ENCODE measurements at regions not wholly inside any gene's neighbourhood (a gene's known extent, or its start where the extent isn't known, plus 50 kb on each side); places are given as distances from the start of the nearest gene placed in this dataset.

DNA sequence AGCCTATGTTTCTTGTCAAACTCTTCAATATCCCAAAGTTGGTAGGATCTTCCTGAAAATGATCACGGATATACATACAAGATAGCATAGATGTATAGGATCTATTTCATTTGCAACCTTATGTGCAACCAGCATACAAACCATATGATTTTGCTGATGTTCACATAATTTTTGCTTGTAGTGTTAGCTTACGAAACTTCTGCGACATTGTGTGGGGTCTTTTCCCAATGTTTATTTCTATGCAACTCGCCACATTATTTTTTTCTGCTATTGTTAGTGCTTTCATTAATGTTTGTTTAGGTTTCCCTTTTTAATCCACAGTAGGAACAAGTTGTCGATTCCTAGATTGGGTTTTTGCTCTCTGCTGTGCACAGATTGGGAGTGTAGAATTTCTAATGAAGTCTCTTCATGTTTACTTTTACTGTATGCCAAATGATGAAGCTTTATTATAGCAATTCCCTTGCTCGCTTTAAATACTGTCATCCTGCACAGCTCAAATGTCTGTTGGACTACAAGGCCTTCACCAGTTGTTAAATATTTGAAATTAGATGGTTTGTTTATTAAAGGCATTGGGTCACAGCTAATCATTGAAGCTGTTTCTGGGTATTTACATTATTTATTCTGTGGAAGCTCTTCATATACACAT lies 257.6 kb upstream of the PCDH7 start:
- TF ChIP-seq SIN3A (IDR thresholded peaks at IDR 0.05; ENCODE audit: borderline replicate concordance, insufficient read depth, low read length) (no peak), REST (IDR thresholded peaks at IDR 0.05; ENCODE audit: insufficient read depth in 1 of 2, low read depth in 2 of 2, low read length in 2 of 2) (no peak), TAF1 (IDR thresholded peaks at IDR 0.05; ENCODE audit: borderline replicate concordance, insufficient read depth, low read length) (no peak), FOXP2 (optimal IDR thresholded peaks at IDR 0.05; ENCODE audit: borderline replicate concordance, extremely low read depth, extremely low read length, insufficient read depth) (no peak), POLR2AphosphoS5 (IDR thresholded peaks at IDR 0.05; ENCODE audit: low read depth, low read length) (no peak)

DNA sequence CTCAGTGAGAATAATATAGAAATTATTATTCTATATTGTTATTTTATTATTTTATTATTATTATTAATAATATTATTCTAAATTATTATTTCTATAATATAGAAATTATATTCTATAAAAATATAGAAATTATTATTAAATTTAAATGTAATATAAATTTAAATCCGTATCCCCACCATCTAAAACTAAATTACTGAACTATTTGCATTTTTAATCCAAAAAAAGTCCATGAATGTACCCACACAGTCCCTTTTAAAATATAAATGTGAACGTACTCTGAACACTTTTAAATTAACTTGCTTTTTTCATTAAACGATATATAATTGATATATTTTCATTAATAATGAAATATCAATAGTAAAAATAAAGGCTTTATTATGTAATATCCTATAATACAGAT lies 248.3 kb upstream of the PCDH7 start:
- TF ChIP-seq SIN3A (IDR thresholded peaks at IDR 0.05; ENCODE audit: borderline replicate concordance, insufficient read depth, low read length) (no peak), REST (IDR thresholded peaks at IDR 0.05; ENCODE audit: insufficient read depth in 1 of 2, low read depth in 2 of 2, low read length in 2 of 2) (no peak), POLR2AphosphoS5 (IDR thresholded peaks at IDR 0.05; ENCODE audit: low read depth, low read length) (no peak), TAF1 (IDR thresholded peaks at IDR 0.05; ENCODE audit: borderline replicate concordance, insufficient read depth, low read length) (no peak), FOXP2 (optimal IDR thresholded peaks at IDR 0.05; ENCODE audit: borderline replicate concordance, extremely low read depth, extremely low read length, insufficient read depth) (no peak)

- TF ChIP-seq REST (IDR thresholded peaks at IDR 0.05; ENCODE audit: insufficient read depth in 1 of 2, low read depth in 2 of 2, low read length in 2 of 2), result no peak
- TF ChIP-seq FOXP2 (optimal IDR thresholded peaks at IDR 0.05; ENCODE audit: borderline replicate concordance, extremely low read depth, extremely low read length, insufficient read depth), result no peak
- no peak for TF ChIP-seq SIN3A (IDR thresholded peaks at IDR 0.05; ENCODE audit: borderline replicate concordance, insufficient read depth, low read length)
- TF ChIP-seq TAF1 (IDR thresholded peaks at IDR 0.05; ENCODE audit: borderline replicate concordance, insufficient read depth, low read length), result no peak
- TF ChIP-seq POLR2AphosphoS5 (IDR thresholded peaks at IDR 0.05; ENCODE audit: low read depth, low read length), result no peak
Observed at GRCh38 chr4:30473225-30473624, 246.9 kb upstream of the PCDH7 start.

DNA sequence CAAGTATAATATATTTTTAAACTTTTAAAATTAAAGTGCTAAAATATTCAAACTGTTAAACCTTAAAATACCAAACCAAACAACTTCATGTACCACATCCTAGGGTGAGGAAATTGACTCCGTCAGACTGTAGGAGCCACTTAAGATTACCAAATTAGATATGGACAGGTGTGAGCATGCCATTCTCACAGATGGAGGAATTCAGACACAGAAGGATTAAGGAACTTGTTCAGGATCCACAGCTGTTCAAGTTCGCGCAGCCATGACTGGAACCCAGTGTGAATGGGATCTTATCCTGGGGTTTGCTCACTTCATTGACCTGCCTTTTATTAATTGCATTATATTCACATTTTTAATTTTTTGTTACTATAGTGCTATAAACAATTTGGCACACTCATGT lies 224.9 kb upstream of the PCDH7 start:
- no peak for TF ChIP-seq TAF1 (IDR thresholded peaks at IDR 0.05; ENCODE audit: borderline replicate concordance, insufficient read depth, low read length)
- TF ChIP-seq REST (IDR thresholded peaks at IDR 0.05; ENCODE audit: insufficient read depth in 1 of 2, low read depth in 2 of 2, low read length in 2 of 2), result no peak
- TF ChIP-seq SIN3A (IDR thresholded peaks at IDR 0.05; ENCODE audit: borderline replicate concordance, insufficient read depth, low read length), result no peak
- TF ChIP-seq POLR2AphosphoS5 (IDR thresholded peaks at IDR 0.05; ENCODE audit: low read depth, low read length), result no peak
- no peak for TF ChIP-seq FOXP2 (optimal IDR thresholded peaks at IDR 0.05; ENCODE audit: borderline replicate concordance, extremely low read depth, extremely low read length, insufficient read depth)

Data from PFSK-1 (cell line).